HCT116 (cell line): ENCODE measurements at regions not wholly inside any gene's neighbourhood (a gene's known extent, or its start where the extent isn't known, plus 50 kb on each side); places are given as distances from the start of the nearest gene placed in this dataset.

Source experiments
- CTCF ChIP-seq, 3 experiments: fragments of 200-600 bp in 1 of 3; sonication (generic) in 1 of 3; IDR thresholded peaks in 2 of 3; conservative IDR thresholded peaks in 1 of 3; 2 replicates each; pipeline ENCODE4 v1.5.1; 2012 to 2017; ENCODE audit warnings: low read depth in 2 of 3, low read length in 2 of 3, antibody characterized with exemption in 1 of 3, borderline replicate concordance in 1 of 3, control low read depth in 1 of 3, mild to moderate bottlenecking in 1 of 3, mixed read lengths in 1 of 3, mixed run types in 1 of 3, moderate library complexity in 1 of 3; ENCODE audit not compliant: insufficient read depth in 1 of 3
- EGR1 ChIP-seq: IDR thresholded peaks from 2 replicates; pipeline ENCODE4 v1.6.1; 2012; ENCODE audit warnings: low read depth
- EZH2 ChIP-seq: fragments of 200-600 bp; sonication (generic); IDR thresholded peaks from 2 replicates; pipeline ENCODE4 v1.6.1; 2017; ENCODE audit warnings: antibody characterized with exemption, mixed run types
- MAX ChIP-seq: IDR thresholded peaks from 2 replicates; pipeline ENCODE4 v1.6.1; 2012
- POLR2A ChIP-seq: IDR thresholded peaks from 2 replicates; pipeline ENCODE4 v1.7.0; 2011; ENCODE audit warnings: borderline replicate concordance; ENCODE audit not compliant: insufficient read depth, insufficient read length; ENCODE audit errors: extremely low read depth
- POLR2AphosphoS5 ChIP-seq: IDR thresholded peaks from 2 replicates; pipeline ENCODE4 v1.6.1; 2011; ENCODE audit warnings: mild to moderate bottlenecking, low read depth, low read length, moderate library complexity
- RAD21 ChIP-seq: IDR thresholded peaks from 2 replicates; pipeline ENCODE4 v1.6.1; 2012; ENCODE audit warnings: low read depth, mild to moderate bottlenecking
- REST ChIP-seq: IDR thresholded peaks from 2 replicates; pipeline ENCODE4 v1.6.1; 2012; ENCODE audit warnings: low read depth
- SP1 ChIP-seq: IDR thresholded peaks from 2 replicates; pipeline ENCODE4 v1.6.1; 2012; ENCODE audit warnings: low read depth
- SRF ChIP-seq: IDR thresholded peaks from 2 replicates; pipeline ENCODE4 v1.6.1; 2012; ENCODE audit warnings: low read depth
- TF ChIP-seq, protein P1 (sequence below): IDR thresholded peaks from 2 replicates; pipeline ENCODE4 v1.6.1; 2012

- TF ChIP-seq REST = no peak
- TF ChIP-seq CTCF (IDR thresholded peaks at IDR 0.05 in 2 of 3, conservative IDR thresholded peaks at IDR 0.05 in 1 of 3; ENCODE audit: borderline replicate concordance in 1 of 3, insufficient read depth in 1 of 3, low read depth in 2 of 3, low read length in 2 of 3) = no peak
- no peak for TF ChIP-seq SRF
- no peak for TF ChIP-seq POLR2A
- TF ChIP-seq SP1 = no peak
- TF ChIP-seq RAD21 = no peak
- TF ChIP-seq, protein P1, sequence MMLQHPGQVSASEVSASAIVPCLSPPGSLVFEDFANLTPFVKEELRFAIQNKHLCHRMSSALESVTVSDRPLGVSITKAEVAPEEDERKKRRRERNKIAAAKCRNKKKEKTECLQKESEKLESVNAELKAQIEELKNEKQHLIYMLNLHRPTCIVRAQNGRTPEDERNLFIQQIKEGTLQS = no peak
- no peak for TF ChIP-seq MAX
- TF ChIP-seq EZH2 = no peak
- TF ChIP-seq POLR2AphosphoS5 = no peak
- TF ChIP-seq EGR1 = no peak
Measured at GRCh38 chr14:81655423-81656314, 122.0 kb upstream of the SEL1L start.
